ENCODE measurements at regions not wholly inside any gene's neighbourhood (a gene's known extent, or its start where the extent isn't known, plus 50 kb on each side); places are given as distances from the start of the nearest gene placed in this dataset.

DNA sequence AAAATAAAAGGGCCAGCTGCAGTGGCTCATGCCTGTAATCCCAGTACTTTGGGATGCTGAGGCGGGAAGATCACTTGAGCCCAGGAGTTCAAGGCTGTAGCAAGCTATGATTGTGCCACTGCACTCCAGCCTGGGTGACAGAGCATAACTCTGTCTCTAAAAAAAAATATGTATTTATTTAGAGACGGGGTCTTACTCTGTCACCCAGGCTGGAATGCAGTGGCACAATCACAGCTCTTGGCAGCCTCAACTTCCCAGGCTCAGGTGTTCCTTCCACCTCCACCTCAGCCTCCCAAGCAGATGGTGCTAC lies 179.3 kb upstream of the ATF7IP start:
- TF ChIP-seq, protein P1, sequence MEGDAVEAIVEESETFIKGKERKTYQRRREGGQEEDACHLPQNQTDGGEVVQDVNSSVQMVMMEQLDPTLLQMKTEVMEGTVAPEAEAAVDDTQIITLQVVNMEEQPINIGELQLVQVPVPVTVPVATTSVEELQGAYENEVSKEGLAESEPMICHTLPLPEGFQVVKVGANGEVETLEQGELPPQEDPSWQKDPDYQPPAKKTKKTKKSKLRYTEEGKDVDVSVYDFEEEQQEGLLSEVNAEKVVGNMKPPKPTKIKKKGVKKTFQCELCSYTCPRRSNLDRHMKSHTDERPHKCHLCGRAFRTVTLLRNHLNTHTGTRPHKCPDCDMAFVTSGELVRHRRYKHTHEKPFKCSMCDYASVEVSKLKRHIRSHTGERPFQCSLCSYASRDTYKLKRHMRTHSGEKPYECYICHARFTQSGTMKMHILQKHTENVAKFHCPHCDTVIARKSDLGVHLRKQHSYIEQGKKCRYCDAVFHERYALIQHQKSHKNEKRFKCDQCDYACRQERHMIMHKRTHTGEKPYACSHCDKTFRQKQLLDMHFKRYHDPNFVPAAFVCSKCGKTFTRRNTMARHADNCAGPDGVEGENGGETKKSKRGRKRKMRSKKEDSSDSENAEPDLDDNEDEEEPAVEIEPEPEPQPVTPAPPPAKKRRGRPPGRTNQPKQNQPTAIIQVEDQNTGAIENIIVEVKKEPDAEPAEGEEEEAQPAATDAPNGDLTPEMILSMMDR (IDR thresholded peaks at IDR 0.05; ENCODE audit: insufficient read depth, low read length) = no peak
- TF ChIP-seq POLR2AphosphoS5 (IDR thresholded peaks at IDR 0.05; ENCODE audit: low read depth) = no peak
- no peak for TF ChIP-seq SPI1 (IDR thresholded peaks at IDR 0.05; ENCODE audit: borderline replicate concordance, low read depth)
- TF ChIP-seq, protein P2, sequence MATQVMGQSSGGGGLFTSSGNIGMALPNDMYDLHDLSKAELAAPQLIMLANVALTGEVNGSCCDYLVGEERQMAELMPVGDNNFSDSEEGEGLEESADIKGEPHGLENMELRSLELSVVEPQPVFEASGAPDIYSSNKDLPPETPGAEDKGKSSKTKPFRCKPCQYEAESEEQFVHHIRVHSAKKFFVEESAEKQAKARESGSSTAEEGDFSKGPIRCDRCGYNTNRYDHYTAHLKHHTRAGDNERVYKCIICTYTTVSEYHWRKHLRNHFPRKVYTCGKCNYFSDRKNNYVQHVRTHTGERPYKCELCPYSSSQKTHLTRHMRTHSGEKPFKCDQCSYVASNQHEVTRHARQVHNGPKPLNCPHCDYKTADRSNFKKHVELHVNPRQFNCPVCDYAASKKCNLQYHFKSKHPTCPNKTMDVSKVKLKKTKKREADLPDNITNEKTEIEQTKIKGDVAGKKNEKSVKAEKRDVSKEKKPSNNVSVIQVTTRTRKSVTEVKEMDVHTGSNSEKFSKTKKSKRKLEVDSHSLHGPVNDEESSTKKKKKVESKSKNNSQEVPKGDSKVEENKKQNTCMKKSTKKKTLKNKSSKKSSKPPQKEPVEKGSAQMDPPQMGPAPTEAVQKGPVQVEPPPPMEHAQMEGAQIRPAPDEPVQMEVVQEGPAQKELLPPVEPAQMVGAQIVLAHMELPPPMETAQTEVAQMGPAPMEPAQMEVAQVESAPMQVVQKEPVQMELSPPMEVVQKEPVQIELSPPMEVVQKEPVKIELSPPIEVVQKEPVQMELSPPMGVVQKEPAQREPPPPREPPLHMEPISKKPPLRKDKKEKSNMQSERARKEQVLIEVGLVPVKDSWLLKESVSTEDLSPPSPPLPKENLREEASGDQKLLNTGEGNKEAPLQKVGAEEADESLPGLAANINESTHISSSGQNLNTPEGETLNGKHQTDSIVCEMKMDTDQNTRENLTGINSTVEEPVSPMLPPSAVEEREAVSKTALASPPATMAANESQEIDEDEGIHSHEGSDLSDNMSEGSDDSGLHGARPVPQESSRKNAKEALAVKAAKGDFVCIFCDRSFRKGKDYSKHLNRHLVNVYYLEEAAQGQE (IDR thresholded peaks at IDR 0.05; ENCODE audit: insufficient replicate concordance, low read depth) = no peak
- TF ChIP-seq GABPA (IDR thresholded peaks at IDR 0.05; ENCODE audit: low read depth) = no peak
